T-helper 17 cell (primary cell): ENCODE measurements at regions not wholly inside any gene's neighbourhood (a gene's known extent, or its start where the extent isn't known, plus 50 kb on each side); places are given as distances from the start of the nearest gene placed in this dataset.

Experiments
- ATAC-seq: fragments of 150-1000 bp; cut with Tn5 transposase; 2 replicates; pipeline ENCODE4 v1.10.0; 2021; ENCODE audit warnings: mild to moderate bottlenecking, moderate library complexity
- DNase-seq, 3 donors: peaks; one replicate each; pipeline versions ENCODE4 v3.0.0 to v3.0.0-alpha.2; 2020 to 2021
- H3K9me3 ChIP-seq: one replicate; pipeline ENCODE4 v1.7.0; 2013; ENCODE audit warnings: low read length, mild to moderate bottlenecking; ENCODE audit not compliant: control insufficient read depth, poor library complexity, severe bottlenecking
- H3K27ac Mint-ChIP-seq: one replicate; pipeline ENCODE4 v1.8.0; 2022; ENCODE audit warnings: mild to moderate bottlenecking, moderate library complexity, mixed read lengths
- H3K27me3 Mint-ChIP-seq: one replicate; pipeline ENCODE4 v1.8.0; 2022; ENCODE audit warnings: mixed read lengths
- H3K36me3 Mint-ChIP-seq: one replicate; pipeline ENCODE4 v1.8.0; 2022; ENCODE audit warnings: low read depth, mixed read lengths
- H3K4me1 Mint-ChIP-seq: one replicate; pipeline ENCODE4 v1.8.0; 2022; ENCODE audit warnings: mild to moderate bottlenecking, mixed read lengths
- H3K4me3 Mint-ChIP-seq: one replicate; pipeline ENCODE4 v1.8.0; 2022; ENCODE audit warnings: mild to moderate bottlenecking, moderate library complexity, mixed read lengths

DNA sequence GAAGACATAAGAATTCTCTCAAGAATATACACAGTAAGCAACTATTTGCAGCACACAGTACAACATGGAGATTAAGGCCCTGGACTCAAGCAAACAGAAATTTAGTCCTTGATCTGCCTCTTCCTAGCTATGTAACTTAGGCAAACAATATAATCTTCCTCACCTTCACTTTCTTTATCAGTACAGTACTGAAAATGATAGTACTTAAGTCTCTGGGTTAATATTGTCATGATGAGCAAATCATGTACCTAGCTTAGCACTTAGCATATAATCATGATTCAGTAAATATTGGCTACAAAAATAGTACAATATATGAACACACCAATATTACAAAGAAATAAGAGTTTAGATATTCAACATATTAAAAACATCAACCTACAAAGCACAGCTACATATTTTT is 320.5 kb downstream of the HACE1 start:
- Mint-ChIP-seq H3K27ac (no peak overlapping the region), H3K4me3 (no peak overlapping the region), H3K27me3 (peaks cover 26% of the 10 kb centered on the region), H3K36me3 (peaks cover 4% of the 10 kb centered on the region), H3K4me1 (peaks cover 5% of the 10 kb centered on the region)
- DNase-seq = no peak
- ATAC-seq = no peak
- no peaks in the 10 kb centered on the region for H3K9me3 ChIP-seq

DNA sequence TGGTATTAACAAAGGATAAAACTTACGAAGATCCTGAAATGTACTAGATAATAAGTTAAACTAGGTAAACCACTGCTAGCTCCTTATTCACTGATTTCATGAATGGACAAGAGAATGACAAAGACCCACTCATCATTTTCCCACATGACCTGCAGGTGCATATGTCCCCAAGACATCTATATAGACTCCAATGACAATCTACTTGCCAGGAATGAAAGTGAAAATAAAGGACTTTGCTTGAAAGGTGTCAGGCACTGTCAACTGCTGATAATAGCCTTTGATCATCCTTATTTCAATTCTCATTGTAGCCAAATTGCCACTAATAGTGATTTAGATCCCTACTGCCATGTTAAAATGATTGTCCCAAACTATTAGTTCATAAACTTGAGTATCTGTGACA is 321.8 kb downstream of the HACE1 start:
- Mint-ChIP-seq H3K4me1 (peaks cover 9% of the 10 kb centered on the region), H3K36me3 (peaks cover 9% of the 10 kb centered on the region), H3K27ac (no peak overlapping the region), H3K27me3 (peaks cover 23% of the 10 kb centered on the region), H3K4me3 (no peak overlapping the region)
- no peak for ATAC-seq
- no peak for DNase-seq
- H3K9me3 ChIP-seq = no peaks in the 10 kb centered on the region

DNA sequence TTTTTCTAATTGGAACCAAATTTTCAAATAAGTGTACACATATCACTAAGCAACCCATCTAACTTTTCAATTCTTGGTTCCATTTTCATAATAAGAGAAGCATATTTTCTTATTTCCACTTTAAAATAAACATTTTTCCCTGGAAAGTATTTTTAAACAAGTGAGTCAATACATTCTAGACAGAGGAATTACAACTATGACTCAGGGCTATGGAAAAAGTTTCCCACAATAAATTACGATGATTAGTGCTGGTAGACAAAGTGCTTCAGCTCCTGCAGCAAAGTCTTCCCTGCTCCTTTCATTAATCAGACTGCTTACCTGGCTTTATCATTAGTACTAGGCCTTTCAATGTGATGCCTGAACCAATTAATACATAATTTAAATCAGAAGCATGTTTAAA is 322.5 kb downstream of the HACE1 start:
- no peak for ATAC-seq
- no peak for DNase-seq
- H3K4me1 Mint-ChIP-seq = peaks cover 9% of the 10 kb centered on the region
- H3K27ac Mint-ChIP-seq = no peak overlapping the region
- H3K36me3 Mint-ChIP-seq = peaks cover 9% of the 10 kb centered on the region
- no peaks in the 10 kb centered on the region for H3K9me3 ChIP-seq
- H3K4me3 Mint-ChIP-seq = no peak overlapping the region
- H3K27me3 Mint-ChIP-seq = peaks cover 23% of the 10 kb centered on the region

DNA sequence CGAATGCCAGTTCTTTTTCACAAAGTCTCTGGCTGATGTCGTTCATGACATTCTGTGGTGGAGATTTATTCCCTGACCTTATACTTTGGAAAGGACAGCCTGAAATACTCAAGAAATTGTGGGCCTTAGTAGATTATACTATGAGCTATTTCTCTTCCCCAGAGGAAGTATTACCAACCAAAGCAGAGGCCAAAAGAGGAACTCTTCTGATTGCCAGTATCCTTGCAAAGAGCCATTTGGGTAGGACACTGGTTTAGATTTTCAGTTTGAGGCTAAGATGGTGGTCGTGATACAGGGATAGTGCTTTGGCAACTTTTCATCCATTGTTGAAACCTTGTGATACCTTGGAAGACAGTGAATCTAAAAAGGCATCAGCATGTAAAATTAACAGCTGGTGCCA is 327.3 kb downstream of the HACE1 start:
- DNase-seq (no peak), ATAC-seq (no peak)
- peaks cover 8% of the 10 kb centered on the region for H3K36me3 Mint-ChIP-seq
- H3K4me1 Mint-ChIP-seq = peaks cover 12% of the 10 kb centered on the region
- H3K4me3 Mint-ChIP-seq = no peak overlapping the region
- peaks cover 44% of the 10 kb centered on the region for H3K27me3 Mint-ChIP-seq
- H3K27ac Mint-ChIP-seq = no peak overlapping the region
- no peaks in the 10 kb centered on the region for H3K9me3 ChIP-seq

DNA sequence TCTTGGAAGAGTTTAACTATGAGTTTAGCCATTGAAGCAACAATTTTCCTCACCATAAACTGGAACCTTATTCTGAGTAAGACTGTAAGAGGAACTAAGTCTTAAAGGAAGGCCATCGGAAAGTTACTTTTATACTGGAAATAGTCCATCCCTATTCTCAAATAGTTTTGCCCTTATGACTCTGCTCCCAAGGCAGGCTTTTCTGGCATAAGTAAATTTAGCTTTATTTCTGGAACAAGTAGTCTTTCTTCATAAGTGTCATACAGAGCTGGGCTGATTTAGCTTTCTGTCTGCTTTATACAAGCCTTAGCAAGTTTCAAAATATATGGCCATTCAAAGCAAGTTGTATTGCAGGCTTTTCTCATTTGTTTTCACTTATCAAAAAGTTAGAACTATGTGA is 328.1 kb downstream of the HACE1 start:
- Mint-ChIP-seq H3K27ac (no peak overlapping the region), H3K36me3 (peaks cover 8% of the 10 kb centered on the region)
- no peak for ATAC-seq

DNA sequence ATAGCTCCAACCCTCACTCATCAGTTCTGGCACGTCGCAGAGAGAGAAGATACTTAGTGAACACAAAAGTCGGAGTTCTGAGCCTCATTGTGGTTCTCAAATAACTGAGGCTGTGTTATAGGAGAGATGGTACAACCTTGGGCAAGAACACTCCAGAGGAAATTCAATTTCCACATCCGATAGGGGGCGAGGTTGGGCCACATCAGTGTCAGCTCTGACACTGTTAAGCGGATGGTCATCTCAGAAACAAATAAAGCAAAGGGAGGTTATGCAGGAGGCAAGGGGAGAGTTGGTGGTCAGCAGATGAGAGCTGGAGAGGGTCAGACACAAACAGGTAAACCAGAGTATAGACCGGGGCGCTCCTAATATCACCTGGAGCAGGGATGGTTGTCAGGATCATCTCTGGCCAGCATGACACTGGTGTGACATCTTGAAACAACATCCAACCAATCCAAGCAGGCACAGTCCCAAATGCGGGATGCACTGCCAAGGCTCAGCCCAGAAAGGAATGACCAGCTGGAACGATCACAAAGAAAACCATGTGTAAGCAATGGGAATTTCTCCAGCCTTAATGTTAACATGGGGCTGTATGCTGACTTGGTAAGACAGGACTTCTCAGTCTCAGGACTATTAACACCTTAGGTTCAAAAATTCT is 331.8 kb downstream of the HACE1 start:
- peaks cover 2% of the 10 kb centered on the region for H3K36me3 Mint-ChIP-seq
- no peak overlapping the region for H3K4me3 Mint-ChIP-seq
- H3K4me1 Mint-ChIP-seq = peaks cover 14% of the 10 kb centered on the region
- H3K27me3 Mint-ChIP-seq = peaks cover 42% of the 10 kb centered on the region
- no peak for DNase-seq
- H3K27ac Mint-ChIP-seq = peak overlapping the region; percentile 73
- H3K9me3 ChIP-seq = no peaks in the 10 kb centered on the region
- no peak for ATAC-seq

More for the DNA sequence above, 328.1 kb downstream of the HACE1 start:
- peaks cover 52% of the 10 kb centered on the region for H3K27me3 Mint-ChIP-seq
- no peaks in the 10 kb centered on the region for H3K9me3 ChIP-seq
- H3K4me1 Mint-ChIP-seq = peaks cover 17% of the 10 kb centered on the region
- DNase-seq = no peak
- no peak overlapping the region for H3K4me3 Mint-ChIP-seq

DNA sequence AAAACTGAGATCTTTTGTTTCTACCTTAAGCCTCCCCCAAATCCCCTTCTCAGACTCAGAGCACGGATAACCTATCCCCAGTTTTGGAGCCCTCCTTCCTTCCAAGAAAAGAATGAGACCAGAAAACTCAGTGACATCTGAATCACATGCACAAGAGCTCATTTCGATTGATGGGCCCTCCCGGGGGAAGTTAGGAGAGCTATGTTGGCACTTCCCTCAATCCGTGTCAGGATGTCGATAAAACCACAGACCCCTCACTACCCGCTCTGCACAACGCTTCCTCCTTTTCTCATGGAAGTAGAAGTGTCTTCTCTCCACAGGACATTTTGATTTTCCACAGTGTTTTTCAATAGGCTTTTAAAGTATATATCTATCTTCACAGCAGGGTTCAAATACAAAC is 332.4 kb downstream of the HACE1 start:
- ATAC-seq (no peak), DNase-seq (no peak)
- peaks cover 14% of the 10 kb centered on the region for H3K4me1 Mint-ChIP-seq
- H3K4me3 Mint-ChIP-seq = no peak overlapping the region
- peaks cover 42% of the 10 kb centered on the region for H3K27me3 Mint-ChIP-seq
- H3K9me3 ChIP-seq = no peaks in the 10 kb centered on the region
- H3K27ac Mint-ChIP-seq = peak overlapping the region; percentile 73
- peaks cover 2% of the 10 kb centered on the region for H3K36me3 Mint-ChIP-seq

DNA sequence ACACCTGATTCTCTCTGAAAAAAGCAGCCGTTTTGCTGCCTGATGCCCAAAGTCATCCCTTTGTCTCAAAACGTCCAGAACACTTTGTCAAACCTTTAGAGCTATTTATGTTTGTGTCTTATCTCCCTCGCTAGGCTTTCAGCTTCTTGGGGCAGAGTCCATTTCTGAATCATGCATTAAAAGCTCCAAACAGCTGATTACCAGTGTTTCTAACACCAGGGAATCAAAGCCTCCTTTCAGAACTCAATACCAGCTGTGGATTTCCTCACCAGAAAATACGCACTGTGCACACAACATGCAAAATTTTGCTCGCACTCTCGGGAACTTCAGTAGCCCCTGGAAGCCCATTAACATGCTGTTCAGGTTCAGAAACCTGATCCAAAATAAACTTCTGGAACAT is 333.3 kb downstream of the HACE1 start:
- H3K27ac Mint-ChIP-seq = no peak overlapping the region
- no peaks in the 10 kb centered on the region for H3K9me3 ChIP-seq
- H3K4me3 Mint-ChIP-seq = no peak overlapping the region
- peaks cover 42% of the 10 kb centered on the region for H3K27me3 Mint-ChIP-seq
- DNase-seq = no peak
- no peak for ATAC-seq
- peaks cover 14% of the 10 kb centered on the region for H3K4me1 Mint-ChIP-seq
- peaks cover 2% of the 10 kb centered on the region for H3K36me3 Mint-ChIP-seq

DNA sequence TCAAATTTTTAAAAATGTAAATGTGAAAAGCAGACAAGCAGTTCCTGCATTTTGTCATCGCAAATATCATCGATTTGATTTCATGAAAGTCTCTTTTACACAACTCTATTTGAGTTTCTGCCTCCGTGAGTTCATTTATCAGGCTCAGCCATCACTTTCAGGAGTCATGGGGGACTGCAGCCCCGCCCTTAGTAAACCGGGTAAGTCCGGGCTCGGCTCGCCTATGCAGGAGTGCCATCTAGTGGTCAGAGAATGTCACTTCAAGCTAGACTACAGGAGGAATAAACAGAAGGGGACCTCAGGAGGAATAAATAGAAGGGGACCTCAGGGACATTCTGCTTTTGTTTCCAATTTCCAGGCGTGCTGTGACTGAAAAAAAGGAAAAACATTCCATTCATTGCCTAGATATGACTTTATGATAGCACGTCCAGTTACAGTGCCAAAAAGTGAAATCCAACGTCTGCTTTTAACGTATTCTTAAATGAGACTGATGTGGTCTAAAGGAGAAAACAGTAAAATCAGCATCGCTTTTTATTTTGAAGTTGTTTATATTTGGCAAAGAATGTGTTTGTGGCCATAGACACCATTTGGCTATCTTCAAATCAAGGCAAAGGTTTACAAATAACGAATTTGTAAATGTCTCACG is 333.9 kb downstream of the HACE1 start:
- H3K4me1 Mint-ChIP-seq = peaks cover 14% of the 10 kb centered on the region

DNA sequence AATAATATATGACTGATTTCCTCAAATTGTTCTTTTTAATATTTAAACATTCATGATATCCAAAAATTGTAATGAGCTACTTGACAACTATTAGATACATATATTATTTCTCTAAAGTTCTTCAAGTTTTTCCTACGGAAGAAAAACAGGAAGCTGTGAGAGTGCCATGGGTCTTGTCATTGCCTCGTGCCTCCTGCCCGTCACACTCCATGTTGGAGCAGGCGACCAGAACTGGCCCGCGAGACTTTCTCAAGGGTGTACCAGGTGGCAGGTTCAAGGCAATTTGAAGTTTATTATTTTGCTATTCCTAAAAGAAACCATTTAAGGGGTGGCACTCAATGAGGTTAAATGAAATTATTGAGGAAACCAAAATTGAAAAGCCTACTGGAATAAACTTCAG is 337.2 kb downstream of the HACE1 start:
- no peak for ATAC-seq

More for the DNA sequence above, 333.9 kb downstream of the HACE1 start:
- Mint-ChIP-seq H3K4me3 (peak overlapping the region; percentile 78), H3K27ac (no peak overlapping the region), H3K27me3 (peaks cover 42% of the 10 kb centered on the region), H3K36me3 (peaks cover 2% of the 10 kb centered on the region)
- DNase-seq = peak; percentile 21 to 54 (median 34)
- H3K9me3 ChIP-seq = no peaks in the 10 kb centered on the region
- peak; percentile 99 for ATAC-seq

DNA sequence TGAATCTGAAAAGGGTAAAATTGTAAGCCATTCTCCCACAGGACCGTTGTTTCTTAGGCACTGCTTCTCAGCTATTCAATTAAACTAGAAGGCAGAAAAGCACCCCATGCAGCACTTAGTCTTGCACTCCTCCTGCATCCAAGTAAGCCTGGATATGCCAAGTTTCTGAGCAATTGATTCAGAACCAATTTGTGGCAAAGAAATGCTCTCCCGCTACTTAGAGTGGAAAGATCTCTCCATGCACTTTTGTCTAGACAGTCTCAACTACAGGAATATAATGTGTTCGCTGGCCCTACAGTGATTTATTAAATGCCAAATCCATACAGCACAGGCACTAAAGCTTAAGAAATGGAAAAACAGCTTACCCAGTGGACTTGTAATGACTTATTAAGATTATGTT is 338.5 kb downstream of the HACE1 start:
- ATAC-seq (no peak), DNase-seq (no peak)
- peaks cover 32% of the 10 kb centered on the region for H3K27me3 Mint-ChIP-seq
- H3K36me3 Mint-ChIP-seq = no peaks in the 10 kb centered on the region
- H3K4me3 Mint-ChIP-seq = no peak overlapping the region
- H3K4me1 Mint-ChIP-seq = peaks cover 3% of the 10 kb centered on the region
- no peak overlapping the region for H3K27ac Mint-ChIP-seq
- H3K9me3 ChIP-seq = no peaks in the 10 kb centered on the region

More for the DNA sequence above, 337.2 kb downstream of the HACE1 start:
- Mint-ChIP-seq H3K27me3 (peaks cover 38% of the 10 kb centered on the region), H3K4me3 (no peak overlapping the region), H3K4me1 (peaks cover 8% of the 10 kb centered on the region), H3K27ac (no peak overlapping the region), H3K36me3 (no peaks in the 10 kb centered on the region)
- H3K9me3 ChIP-seq = no peaks in the 10 kb centered on the region
- no peak for DNase-seq

DNA sequence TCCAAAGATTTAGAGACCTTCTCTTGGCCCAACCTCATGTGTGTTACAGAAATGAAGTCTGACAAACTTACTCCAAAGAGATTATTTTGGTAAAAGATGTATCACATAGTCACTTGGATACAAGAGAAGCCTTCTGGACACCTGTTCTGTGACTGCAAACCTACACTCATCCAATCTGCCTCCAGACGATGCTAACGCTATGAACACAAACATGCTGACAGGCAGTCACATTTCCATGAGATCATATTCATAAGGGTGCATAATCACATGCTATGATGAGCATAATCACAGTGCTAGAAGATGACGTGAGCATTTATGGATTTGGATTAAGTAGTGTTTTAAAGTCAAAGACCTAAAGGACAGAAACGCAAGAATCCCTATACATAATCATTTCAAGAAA is 340.2 kb downstream of the HACE1 start:
- H3K4me1 Mint-ChIP-seq = no peaks in the 10 kb centered on the region
- H3K27ac Mint-ChIP-seq = no peak overlapping the region
- no peak for DNase-seq
- H3K36me3 Mint-ChIP-seq = no peaks in the 10 kb centered on the region
- H3K9me3 ChIP-seq = no peaks in the 10 kb centered on the region
- no peak overlapping the region for H3K4me3 Mint-ChIP-seq
- no peak for ATAC-seq
- H3K27me3 Mint-ChIP-seq = peaks cover 32% of the 10 kb centered on the region

DNA sequence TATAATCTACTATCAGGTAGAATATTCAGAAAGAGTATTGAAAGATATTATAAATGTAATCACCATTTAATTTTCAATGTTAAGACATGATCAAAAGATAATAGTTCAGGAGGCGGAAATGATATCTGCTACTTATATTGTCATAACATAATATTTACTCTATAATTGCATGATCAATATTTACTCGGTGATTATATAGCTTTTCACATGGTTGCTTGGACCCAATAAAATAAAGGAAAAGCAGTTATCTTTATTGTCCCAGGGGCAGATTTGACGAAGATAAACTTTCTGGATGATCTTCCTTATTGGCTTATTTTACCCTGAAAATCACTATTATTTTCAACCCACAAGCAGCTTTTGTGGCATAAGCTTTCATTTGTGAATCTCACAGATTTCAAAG is 350.4 kb downstream of the HACE1 start:
- Mint-ChIP-seq H3K4me3 (no peak overlapping the region), H3K36me3 (peaks cover 2% of the 10 kb centered on the region), H3K27ac (no peak overlapping the region), H3K4me1 (no peaks in the 10 kb centered on the region), H3K27me3 (peaks cover 30% of the 10 kb centered on the region)
- no peaks in the 10 kb centered on the region for H3K9me3 ChIP-seq
- ATAC-seq (no peak), DNase-seq (no peak)

DNA sequence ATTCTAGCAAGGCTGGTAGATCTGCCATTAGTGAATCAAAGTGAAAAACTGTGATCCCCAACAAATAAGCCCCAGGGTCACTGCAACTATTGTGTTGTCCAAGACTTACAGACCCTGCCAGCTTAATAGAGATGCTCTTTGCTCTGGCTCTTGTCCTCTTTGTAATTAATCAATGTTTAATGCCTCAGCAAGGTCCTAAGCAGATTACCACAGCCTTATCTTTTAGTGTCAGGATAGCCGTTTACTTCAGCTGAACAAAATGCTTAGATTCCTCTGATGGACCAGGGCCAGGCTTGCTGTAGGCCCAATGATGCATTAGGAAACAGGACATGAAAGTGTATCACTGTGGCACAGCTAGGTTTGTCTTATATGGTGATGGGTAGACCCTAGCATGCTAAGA is 353.3 kb downstream of the HACE1 start:
- no peaks in the 10 kb centered on the region for H3K4me1 Mint-ChIP-seq
- H3K9me3 ChIP-seq = no peaks in the 10 kb centered on the region
- no peak overlapping the region for H3K4me3 Mint-ChIP-seq
- peaks cover 18% of the 10 kb centered on the region for H3K27me3 Mint-ChIP-seq
- no peak for DNase-seq
- H3K36me3 Mint-ChIP-seq = peaks cover 2% of the 10 kb centered on the region
- no peak overlapping the region for H3K27ac Mint-ChIP-seq
- ATAC-seq = no peak
